ENCODE measurements at regions not wholly inside any gene's neighbourhood (a gene's known extent, or its start where the extent isn't known, plus 50 kb on each side); places are given as distances from the start of the nearest gene placed in this dataset.

GRCh38 chr14:65186951-65187350 is 84.6 kb upstream of the MAX start:
- DNase-seq (ENCODE audit: low spot score): no peak

GRCh38 chr14:65187421-65188049 is 85.2 kb upstream of the MAX start:
- no peak for DNase-seq (ENCODE audit: low spot score)

GRCh38 chr14:65190312-65190711 is 88.0 kb upstream of the MAX start:
- DNase-seq (ENCODE audit: low spot score): no peak

- no peak for DNase-seq (ENCODE audit: low spot score)
Measured at GRCh38 chr14:65191716-65192115, 89.4 kb upstream of the MAX start.

- no peak for DNase-seq (ENCODE audit: low spot score)
Measured at GRCh38 chr14:65192686-65193085, 90.4 kb upstream of the MAX start.

- DNase-seq (ENCODE audit: low spot score): no peak
Measured at GRCh38 chr14:65193916-65194590, 91.7 kb upstream of the MAX start.

- no peak for DNase-seq (ENCODE audit: low spot score)
Measured at GRCh38 chr14:65195042-65195719, 92.9 kb upstream of the MAX start.

GRCh38 chr14:65198346-65198745 is 96.0 kb upstream of the MAX start:
- DNase-seq (ENCODE audit: low spot score): no peak

GRCh38 chr14:65200454-65200853 is 98.1 kb upstream of the MAX start:
- DNase-seq (ENCODE audit: low spot score): no peak

GRCh38 chr14:65203574-65203973 is 101.3 kb upstream of the MAX start:
- DNase-seq (ENCODE audit: low spot score): no peak

GRCh38 chr14:65204056-65204455 is 101.7 kb upstream of the MAX start:
- DNase-seq (ENCODE audit: low spot score): no peak

GRCh38 chr14:65206078-65206447 is 103.7 kb upstream of the MAX start:
- DNase-seq (ENCODE audit: low spot score): no peak

- DNase-seq (ENCODE audit: low spot score): peak; percentile 57
Measured at GRCh38 chr14:65206448-65207096, 104.3 kb upstream of the MAX start.

GRCh38 chr14:65208548-65208947 is 106.2 kb upstream of the MAX start:
- DNase-seq (ENCODE audit: low spot score): no peak

- no peak for DNase-seq (ENCODE audit: low spot score)
Measured at GRCh38 chr14:65210118-65210821, 108.0 kb upstream of the MAX start.

- DNase-seq (ENCODE audit: low spot score): no peak
Measured at GRCh38 chr14:65210822-65211182, 108.5 kb upstream of the MAX start.

- peak; percentile 66 for DNase-seq (ENCODE audit: low spot score)
Measured at GRCh38 chr14:65211341-65211987, 109.1 kb upstream of the MAX start.

GRCh38 chr14:65213316-65213715 is 111.0 kb upstream of the MAX start:
- no peak for DNase-seq (ENCODE audit: low spot score)

- no peak for DNase-seq (ENCODE audit: low spot score)
Measured at GRCh38 chr14:65214741-65215140, 112.4 kb upstream of the MAX start.

GRCh38 chr14:65219353-65219752 is 117.0 kb upstream of the MAX start:
- no peak for DNase-seq (ENCODE audit: low spot score)

GRCh38 chr14:65222440-65222858 is 120.1 kb upstream of the MAX start:
- DNase-seq (ENCODE audit: low spot score): peak; percentile 12

- no peak for DNase-seq (ENCODE audit: low spot score)
Measured at GRCh38 chr14:65223636-65224035, 121.3 kb upstream of the MAX start.
